Small intestine (tissue), 7 donors: ENCODE measurements at regions not wholly inside any gene's neighbourhood (a gene's known extent, or its start where the extent isn't known, plus 50 kb on each side); places are given as distances from the start of the nearest gene placed in this dataset.

Experiments
- DNase-seq, 2 donors: peaks; one replicate each; pipeline versions ENCODE4 v3.0.0 to v3.0.0-alpha.2; 2013
- FAIRE-seq: peaks from 2 replicates; lab custom pipeline; 2012; peaks lifted over from hg19 to GRCh38; lab: Jason Lieb, UNC
- H3K27ac ChIP-seq, 3 donors: one replicate each; pipeline ENCODE4 v1.5.1; 2013; ENCODE audit warnings: low read length in 2 of 3, mild to moderate bottlenecking in 2 of 3, control low read depth in 1 of 3, inconsistent platforms in 1 of 3, low read depth in 1 of 3, moderate library complexity in 1 of 3
- H3K27me3 ChIP-seq, 3 donors: one replicate each; pipeline ENCODE4 v1.6.1; 2013; ENCODE audit warnings: low read length in 3 of 3, inconsistent platforms in 1 of 3; ENCODE audit not compliant: control insufficient read depth in 3 of 3, insufficient read depth in 3 of 3
- H3K36me3 ChIP-seq, 3 donors: one replicate each; pipeline ENCODE4 v1.6.1; 2013; ENCODE audit warnings: low read length in 3 of 3, inconsistent platforms in 1 of 3, low read depth in 1 of 3, mild to moderate bottlenecking in 1 of 3, moderate library complexity in 1 of 3; ENCODE audit not compliant: control insufficient read depth in 3 of 3, insufficient read depth in 2 of 3
- H3K4me1 ChIP-seq, 3 donors: one replicate each; pipeline ENCODE4 v1.6.1; 2013; ENCODE audit warnings: low read length in 2 of 3, inconsistent platforms in 1 of 3, low read depth in 1 of 3, mild to moderate bottlenecking in 1 of 3, moderate library complexity in 1 of 3; ENCODE audit not compliant: control insufficient read depth in 3 of 3, insufficient read depth in 2 of 3
- H3K4me3 ChIP-seq, 3 donors: one replicate each; pipeline ENCODE4 v1.5.1; 2013; ENCODE audit warnings: low read length in 3 of 3, control low read depth in 1 of 3, inconsistent platforms in 1 of 3, low read depth in 1 of 3, mild to moderate bottlenecking in 1 of 3, moderate library complexity in 1 of 3
- H3K9me3 ChIP-seq, 2 donors: one replicate each; pipeline ENCODE4 v1.6.1; 2013; ENCODE audit warnings: low read depth in 1 of 2, low read length in 1 of 2; ENCODE audit not compliant: control insufficient read depth in 2 of 2, insufficient read depth in 1 of 2
- WGBS, 3 donors: extraction: QIAGEN DNeasy Blood & Tissue Kit; methylation state at CpG; one replicate each; pipeline ENCODE4 v1.1.7; 2013; 5-methylcytosine and 5-hydroxymethylcytosine counted together
- donor health status: healthy with polysubstance abuse.
- donor health status: control.
- donor health status: control.
- donor health status: Bipolar disorder and iron deficiency.
- donor health status: healthy.

DNA sequence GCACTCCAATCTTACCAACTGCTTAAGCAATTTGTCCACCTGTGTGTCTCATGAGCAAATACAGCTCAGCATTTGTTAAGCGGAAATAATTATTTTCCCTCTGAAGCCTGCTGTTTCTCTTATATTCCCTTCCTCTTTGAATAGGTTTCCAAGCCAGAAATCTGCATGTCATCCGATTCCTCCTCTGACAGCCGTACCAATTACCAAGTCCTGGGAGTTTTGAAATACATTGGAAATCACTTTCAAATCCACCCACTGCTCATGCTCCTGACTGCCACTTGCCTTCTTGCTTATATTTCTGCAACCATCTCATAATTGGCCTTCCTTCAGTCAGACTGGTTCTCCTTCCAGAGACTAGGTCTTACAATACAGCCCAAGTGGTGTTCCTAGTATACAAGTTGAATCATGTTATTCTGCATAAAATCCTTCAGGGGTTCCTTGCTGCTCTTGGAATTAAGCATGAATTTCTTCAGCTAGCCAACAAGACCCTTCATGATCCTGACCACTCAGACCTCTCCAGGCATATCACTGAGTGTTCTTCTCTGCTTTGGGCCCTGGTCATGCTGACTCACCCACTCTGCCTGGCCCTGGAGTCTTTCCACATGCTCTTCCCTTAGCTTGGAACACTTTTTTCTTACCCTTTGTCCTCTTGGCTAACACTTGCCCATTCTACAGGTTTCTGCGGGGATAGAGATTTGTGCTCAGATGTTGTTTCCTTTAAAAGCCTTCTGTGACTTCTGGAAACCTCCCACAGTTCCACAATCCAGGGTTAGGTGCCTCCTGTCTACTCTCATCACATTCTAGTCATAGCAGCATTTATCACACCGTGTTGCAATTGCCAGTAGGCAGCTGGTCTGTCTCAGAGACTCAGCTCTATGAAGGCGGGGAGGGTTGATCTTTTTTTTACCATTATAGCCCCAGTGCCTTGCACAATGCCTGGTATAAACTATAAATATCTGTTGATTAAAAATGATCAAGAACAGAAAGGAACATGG lies 157.6 kb downstream of the ARL6IP6 start:
- H3K4me1 ChIP-seq: no peaks in the 10 kb centered on the region
- DNase-seq: no peak
- no peaks in the 10 kb centered on the region for H3K9me3 ChIP-seq
- WGBS, 3 donors: 73 to 77% (median 74%) methylated on average over 6 of the region's 6 CpGs
- no peak overlapping the region for H3K4me3 ChIP-seq
- H3K27ac ChIP-seq: no peak overlapping the region
- no peaks in the 10 kb centered on the region for H3K27me3 ChIP-seq
- H3K36me3 ChIP-seq: no peaks in the 10 kb centered on the region
- no peak for FAIRE-seq

DNA sequence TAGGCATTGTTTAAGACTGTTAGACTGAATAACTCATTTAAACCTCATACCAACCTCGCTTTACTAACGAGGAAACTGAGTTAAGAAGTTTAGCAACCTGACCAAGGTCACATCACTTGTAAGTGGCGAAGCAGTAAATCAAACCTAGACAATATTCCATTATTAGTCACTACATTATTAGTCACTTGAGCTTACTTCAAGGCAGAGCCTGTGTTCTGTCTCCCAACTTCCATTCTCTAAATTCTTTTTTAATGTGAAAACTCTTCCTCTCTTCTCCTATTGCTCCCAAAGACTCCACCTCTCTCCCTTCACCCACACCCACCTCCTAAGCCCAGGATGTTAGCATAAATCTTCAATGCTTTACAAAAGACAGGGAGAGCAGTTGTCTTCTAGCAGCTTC lies 156.5 kb downstream of the ARL6IP6 start:
- H3K36me3 ChIP-seq: no peaks in the 10 kb centered on the region
- H3K4me3 ChIP-seq: no peak overlapping the region
- no peaks in the 10 kb centered on the region for H3K9me3 ChIP-seq
- H3K4me1 ChIP-seq: no peaks in the 10 kb centered on the region
- WGBS, 3 donors: 57 to 81% (median 68%) methylated on average over 3 of the region's 3 CpGs
- DNase-seq: no peak
- H3K27me3 ChIP-seq: no peaks in the 10 kb centered on the region
- H3K27ac ChIP-seq: no peak overlapping the region
- no peak for FAIRE-seq

DNA sequence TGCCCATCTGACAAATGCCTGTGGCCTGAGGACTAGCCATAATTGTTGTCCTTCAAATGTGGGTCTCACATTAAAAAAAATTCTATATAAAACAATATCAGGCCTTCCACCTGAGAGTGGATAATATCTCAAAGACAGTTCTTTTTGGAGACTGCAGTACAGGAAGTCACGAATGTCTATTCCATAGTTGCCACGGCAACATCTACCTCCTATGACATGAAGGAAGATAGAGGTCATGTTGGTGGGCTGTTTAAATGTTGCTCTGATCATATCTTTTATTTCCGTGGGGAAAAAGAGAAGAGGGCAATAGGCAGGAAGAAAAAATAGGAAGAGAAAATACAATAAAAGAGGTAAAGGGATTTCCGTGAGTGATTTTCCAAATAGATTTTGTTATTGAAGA lies 151.8 kb downstream of the ARL6IP6 start:
- no peaks in the 10 kb centered on the region for H3K9me3 ChIP-seq
- WGBS, 3 donors: 76 to 82% (median 79%) methylated on average over 4 of the region's 4 CpGs
- no peak overlapping the region for H3K4me3 ChIP-seq
- H3K27me3 ChIP-seq: no peaks in the 10 kb centered on the region
- H3K36me3 ChIP-seq: no peaks in the 10 kb centered on the region
- DNase-seq: no peak
- H3K27ac ChIP-seq: no peak overlapping the region
- no peak for FAIRE-seq
- H3K4me1 ChIP-seq: no peaks in the 10 kb centered on the region

DNA sequence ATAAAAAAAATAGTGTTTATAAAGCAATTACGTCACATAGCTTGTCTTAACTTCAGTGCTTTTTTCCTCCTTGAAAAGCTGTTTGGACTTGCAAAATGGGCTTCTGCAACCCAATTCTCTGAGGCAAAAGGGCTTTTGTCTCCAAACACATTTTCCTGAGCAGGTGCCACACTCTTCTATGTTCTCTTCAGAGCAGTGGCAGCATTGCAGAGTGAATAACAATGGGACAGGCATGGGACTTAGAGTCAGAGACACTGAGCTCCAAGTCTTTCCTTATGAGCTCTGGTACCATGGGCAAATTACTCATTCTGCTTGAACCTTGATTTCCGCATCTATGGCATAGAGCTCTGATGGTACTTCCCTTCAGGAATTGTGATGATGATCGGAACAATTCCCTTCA lies 149.0 kb downstream of the ARL6IP6 start:
- peaks cover 0 to 5% of the 10 kb centered on the region in 2 donors for H3K9me3 ChIP-seq
- H3K4me3 ChIP-seq: no peak overlapping the region
- no peak overlapping the region for H3K27ac ChIP-seq
- no peaks in the 10 kb centered on the region for H3K4me1 ChIP-seq
- WGBS, 3 donors: 30 to 80% (median 57%) methylated on average over 3 of the region's 3 CpGs
- no peaks in the 10 kb centered on the region for H3K36me3 ChIP-seq
- FAIRE-seq (no peak), DNase-seq (no peak)
- H3K27me3 ChIP-seq: no peaks in the 10 kb centered on the region

DNA sequence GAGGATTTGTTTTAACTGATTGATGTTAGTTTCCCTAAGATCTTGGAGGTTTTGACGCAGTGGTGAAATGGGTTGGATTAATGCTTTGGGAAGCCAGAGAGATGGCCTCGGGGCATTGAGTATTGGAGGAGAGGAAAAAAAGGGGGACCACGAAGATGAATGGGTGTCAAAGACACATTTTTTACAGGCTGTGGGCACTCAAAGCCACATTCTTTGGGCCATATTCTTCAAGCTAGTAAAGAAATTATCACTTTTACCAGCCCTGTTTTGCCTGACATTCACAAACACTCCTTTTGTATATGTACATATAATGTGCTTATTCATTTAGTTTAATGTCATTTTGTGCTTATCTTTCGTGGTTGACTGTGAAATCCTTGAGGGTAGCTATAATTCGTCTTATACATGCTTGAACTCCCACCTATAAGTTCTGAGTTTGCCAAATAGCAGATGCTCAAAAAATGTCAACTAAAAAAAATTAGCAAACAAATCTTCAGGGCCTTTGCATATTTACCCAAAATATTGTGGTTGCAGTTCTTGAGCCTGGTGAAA lies 146.3 kb downstream of the ARL6IP6 start:
- H3K36me3 ChIP-seq: no peaks in the 10 kb centered on the region
- FAIRE-seq: no peak
- no peak overlapping the region for H3K27ac ChIP-seq
- no peaks in the 10 kb centered on the region for H3K4me1 ChIP-seq
- no peak for DNase-seq
- no peaks in the 10 kb centered on the region for H3K27me3 ChIP-seq
- peaks cover 0 to 9% of the 10 kb centered on the region in 2 donors for H3K9me3 ChIP-seq
- WGBS, 3 donors: 58 to 67% (median 61%) methylated on average over 5 of the region's 5 CpGs
- no peak overlapping the region for H3K4me3 ChIP-seq

DNA sequence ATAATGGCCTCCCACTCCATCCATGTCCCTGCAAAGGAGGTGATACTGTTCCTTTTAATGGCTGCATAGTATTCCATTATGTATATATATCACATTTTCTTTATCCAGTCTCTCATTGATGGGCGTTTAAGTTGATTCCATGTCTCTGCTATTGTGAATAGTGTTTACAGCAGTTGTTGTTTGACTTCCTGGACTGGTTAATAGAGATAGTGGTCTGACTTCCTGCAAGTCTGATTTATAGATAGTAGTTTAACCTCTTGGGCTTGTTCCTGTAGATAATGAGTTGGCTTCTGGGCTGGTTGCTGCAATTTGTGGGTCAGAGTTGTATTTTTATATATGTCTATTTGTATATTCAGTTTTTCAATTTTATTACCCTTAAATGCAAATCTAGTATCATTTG lies 145.4 kb downstream of the ARL6IP6 start:
- Histone ChIP-seq H3K4me3 (no peak overlapping the region), H3K9me3 (peaks cover 0 to 9% of the 10 kb centered on the region in 2 donors), H3K27me3 (no peaks in the 10 kb centered on the region), H3K4me1 (no peaks in the 10 kb centered on the region), H3K27ac (no peak overlapping the region), H3K36me3 (no peaks in the 10 kb centered on the region)
- no peak for FAIRE-seq
- DNase-seq: no peak
- WGBS, 3 donors: 68 to 79% (median 76%) methylated on average over 1 of the region's 1 CpG

DNA sequence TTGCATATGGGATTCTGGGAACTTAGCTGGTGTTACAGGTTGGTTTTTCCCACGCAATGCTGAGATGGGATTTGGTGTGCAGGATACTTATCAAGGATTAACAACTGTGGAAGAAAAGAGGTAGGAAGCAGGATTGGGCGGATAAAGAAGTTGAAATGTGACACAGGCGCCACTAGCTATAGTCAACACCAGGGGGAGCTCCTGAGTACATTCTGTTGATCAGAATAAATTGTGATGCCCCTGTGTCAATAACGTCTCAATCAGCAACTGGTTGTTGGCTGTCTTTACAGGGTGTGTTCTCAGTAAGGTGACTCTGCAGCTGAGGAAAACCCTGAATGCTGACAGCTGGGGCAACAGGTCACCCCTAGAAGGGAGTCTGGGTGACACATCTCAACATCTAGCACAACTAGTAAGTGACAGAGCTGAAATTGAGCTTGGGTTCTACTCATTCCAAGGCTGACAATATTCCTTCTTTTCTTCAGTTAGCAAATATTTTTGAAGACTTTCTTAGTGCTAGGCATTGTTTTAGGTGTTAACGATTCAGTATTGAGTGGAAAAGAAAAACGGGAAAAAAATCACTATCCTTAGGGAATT lies 143.0 kb downstream of the ARL6IP6 start:
- Histone ChIP-seq H3K36me3 (no peaks in the 10 kb centered on the region), H3K4me3 (no peak overlapping the region), H3K9me3 (peaks cover 0 to 9% of the 10 kb centered on the region in 2 donors), H3K27ac (no peak overlapping the region), H3K27me3 (no peaks in the 10 kb centered on the region), H3K4me1 (no peaks in the 10 kb centered on the region)
- peak; percentile 11 to 45 for DNase-seq
- FAIRE-seq: no peak
- WGBS, 3 donors: 49 to 68% (median 61%) methylated on average over 6 of the region's 6 CpGs

DNA sequence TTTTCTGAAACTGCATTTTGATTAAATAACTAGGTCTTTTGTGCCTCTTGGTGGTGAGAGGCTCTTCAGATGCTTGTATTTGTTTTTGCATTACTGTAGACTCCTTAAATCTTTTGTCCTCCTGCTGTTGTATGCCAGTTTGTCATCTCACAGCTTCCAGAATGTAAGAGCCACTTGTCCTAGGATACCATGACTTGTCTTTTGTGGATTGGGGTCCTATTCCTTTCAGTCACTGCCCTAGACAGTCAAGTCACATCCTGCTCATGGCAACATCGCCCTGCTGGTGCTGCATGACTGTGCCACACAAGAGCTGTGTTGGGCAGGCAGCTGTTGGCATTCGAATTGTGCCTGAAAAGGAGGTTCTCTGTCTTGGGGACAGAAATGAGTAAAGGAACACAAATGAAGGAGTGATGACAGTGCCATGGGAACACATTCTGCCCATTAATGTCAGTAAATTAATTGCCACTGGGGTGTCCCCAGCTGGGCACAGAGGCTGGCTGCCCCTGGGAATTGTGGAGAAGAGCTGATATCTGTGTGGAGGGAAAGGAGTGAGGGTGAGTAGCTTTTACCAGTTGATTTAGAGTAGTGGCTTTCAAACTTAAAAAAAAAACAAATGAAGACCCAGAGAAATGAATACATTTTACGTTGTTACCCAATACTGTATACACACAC lies 140.3 kb downstream of the ARL6IP6 start:
- H3K4me3 ChIP-seq: no peak overlapping the region
- H3K27me3 ChIP-seq: no peaks in the 10 kb centered on the region
- no peaks in the 10 kb centered on the region for H3K4me1 ChIP-seq
- H3K9me3 ChIP-seq: peaks cover 0 to 7% of the 10 kb centered on the region in 2 donors
- 66 to 76% (median 73%) methylated on average over 3 of the region's 3 CpGs for WGBS, 3 donors
- DNase-seq (no peak), FAIRE-seq (no peak)
- no peak overlapping the region for H3K27ac ChIP-seq
- H3K36me3 ChIP-seq: no peaks in the 10 kb centered on the region
